ENCODE measurements at regions not wholly inside any gene's neighbourhood (a gene's known extent, or its start where the extent isn't known, plus 50 kb on each side); places are given as distances from the start of the nearest gene placed in this dataset.

DNA sequence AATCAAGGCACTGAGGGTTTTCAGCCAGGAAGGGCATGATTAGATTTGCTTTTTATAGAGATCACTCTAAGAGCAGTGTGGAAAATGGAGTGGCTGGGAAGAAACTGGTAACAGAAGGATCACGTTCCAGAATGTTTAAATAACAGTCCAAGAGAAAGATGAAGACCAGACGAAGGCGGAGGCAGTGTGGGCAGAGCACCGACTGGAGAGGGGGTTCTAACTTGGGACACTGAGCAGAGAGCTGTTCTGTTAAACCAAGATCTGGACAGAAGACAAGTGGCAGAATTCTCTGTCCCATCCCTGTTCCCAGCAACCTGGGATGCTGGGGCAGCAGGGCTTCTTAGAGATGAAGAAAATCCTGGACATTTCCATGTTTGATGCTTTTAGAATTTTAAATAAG is 249.1 kb upstream of the NR4A3 start:
- no peaks in the 10 kb centered on the region for H3K9me3 Mint-ChIP-seq
- no peak overlapping the region for H4K8ac ChIP-seq (replicated peaks; ENCODE audit: insufficient read length, low read depth, low read length)

More for the DNA sequence above, 249.1 kb upstream of the NR4A3 start:
- Histone ChIP-seq H3K4ac (ENCODE audit: low read depth, low read length) (no peak overlapping the region), H2BK20ac (ENCODE audit: low read depth, low read length, poor library complexity, severe bottlenecking) (no peak overlapping the region), H3K9me3 (ENCODE audit: control insufficient read depth, low read depth, low read length) (no peaks in the 10 kb centered on the region), H2BK120ac (ENCODE audit: low read depth, low read length, poor library complexity, severe bottlenecking) (no peak overlapping the region), H3K79me2 (ENCODE audit: insufficient read depth, low read length) (no peaks in the 10 kb centered on the region), H2AFZ (ENCODE audit: low read length) (no peak overlapping the region), H3K4me1 (ENCODE audit: insufficient read depth, low read length) (peaks cover 2% of the 10 kb centered on the region; the same call in 1 of the 2 replicates), H2BK5ac (ENCODE audit: insufficient read length, low read length) (no peak overlapping the region), H3K9ac (ENCODE audit: extremely low read depth, insufficient read length, low read length) (no peak overlapping the region), H3K27me3 (ENCODE audit: insufficient read depth, low read length) (no peaks in the 10 kb centered on the region), H3K56ac (ENCODE audit: insufficient read length, low read depth, low read length) (no peak overlapping the region), H3K27ac (ENCODE audit: insufficient read length, low read depth, low read length) (no peak overlapping the region), H3K14ac (ENCODE audit: insufficient read depth, low read length) (no peak overlapping the region), H3K18ac (ENCODE audit: insufficient read length, low read depth, low read length) (no peak overlapping the region), H4K5ac (ENCODE audit: insufficient read length, low read depth, low read length) (no peak overlapping the region), H4K91ac (ENCODE audit: insufficient read length, low read depth, low read length) (no peak overlapping the region), H3T11ph (ENCODE audit: low read length) (no peak overlapping the region), H3K23ac (ENCODE audit: insufficient read length, low read depth, low read length) (no peak overlapping the region), H3K4me2 (ENCODE audit: insufficient read depth, insufficient read length, low read length) (no peak overlapping the region), H3K79me1 (ENCODE audit: insufficient read depth, low read depth, low read length, poor library complexity, severe bottlenecking) (no peaks in the 10 kb centered on the region), H2BK15ac (ENCODE audit: low read depth, low read length) (no peak overlapping the region), H2AK5ac (ENCODE audit: insufficient read length, low read length) (no peak overlapping the region), H2BK12ac (ENCODE audit: insufficient read length, low read depth, low read length) (no peak overlapping the region), H4K20me1 (ENCODE audit: control insufficient read depth, insufficient read depth, insufficient read length) (no peaks in the 10 kb centered on the region), H3K23me2 (ENCODE audit: insufficient read length, low read depth, low read length, poor library complexity, severe bottlenecking) (no peaks in the 10 kb centered on the region)
- DNase-seq = no peak
- TF ChIP-seq, protein P1, sequence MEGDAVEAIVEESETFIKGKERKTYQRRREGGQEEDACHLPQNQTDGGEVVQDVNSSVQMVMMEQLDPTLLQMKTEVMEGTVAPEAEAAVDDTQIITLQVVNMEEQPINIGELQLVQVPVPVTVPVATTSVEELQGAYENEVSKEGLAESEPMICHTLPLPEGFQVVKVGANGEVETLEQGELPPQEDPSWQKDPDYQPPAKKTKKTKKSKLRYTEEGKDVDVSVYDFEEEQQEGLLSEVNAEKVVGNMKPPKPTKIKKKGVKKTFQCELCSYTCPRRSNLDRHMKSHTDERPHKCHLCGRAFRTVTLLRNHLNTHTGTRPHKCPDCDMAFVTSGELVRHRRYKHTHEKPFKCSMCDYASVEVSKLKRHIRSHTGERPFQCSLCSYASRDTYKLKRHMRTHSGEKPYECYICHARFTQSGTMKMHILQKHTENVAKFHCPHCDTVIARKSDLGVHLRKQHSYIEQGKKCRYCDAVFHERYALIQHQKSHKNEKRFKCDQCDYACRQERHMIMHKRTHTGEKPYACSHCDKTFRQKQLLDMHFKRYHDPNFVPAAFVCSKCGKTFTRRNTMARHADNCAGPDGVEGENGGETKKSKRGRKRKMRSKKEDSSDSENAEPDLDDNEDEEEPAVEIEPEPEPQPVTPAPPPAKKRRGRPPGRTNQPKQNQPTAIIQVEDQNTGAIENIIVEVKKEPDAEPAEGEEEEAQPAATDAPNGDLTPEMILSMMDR (conservative IDR thresholded peaks at IDR 0.05) = no peak
- H3K4me1 Mint-ChIP-seq = peaks cover 7 to 10% of the 10 kb centered on the region in 2 experiments
- H3K4me3 Mint-ChIP-seq = no peak overlapping the region
- no CpG with 5 or more reads among the region's 4 CpGs for WGBS (ENCODE audit: extremely low coverage, insufficient read length, low lambda C conversion rate)
- no peaks in the 10 kb centered on the region; a peak in 1 of 7 replicates for H3K36me3 Mint-ChIP-seq (ENCODE audit: insufficient read depth in 1 of 3, low read depth in 3 of 3)
- H3K27me3 Mint-ChIP-seq (ENCODE audit: low read depth) = peaks cover 2% of the 10 kb centered on the region; the same call in 1 of the 2 replicates
- no peak overlapping the region for H3K27ac Mint-ChIP-seq
